HUDEP-2 (cell line): ENCODE measurements at regions not wholly inside any gene's neighbourhood (a gene's known extent, or its start where the extent isn't known, plus 50 kb on each side); places are given as distances from the start of the nearest gene placed in this dataset.
A peak's percentile ranks its signal among the peaks of the same experiment; 100 is the strongest.

ENCODE experiments used
- DNase-seq, 76 experiments: peaks; one replicate each; lab custom pipeline; 2025; ENCODE audit not compliant: unreplicated experiment in 76 of 76; lab: John Stamatoyannopoulos, UW

GRCh38 chr2:175574069-175574468, 392.6 kb upstream of the ATP5MC3 start:
- DNase-seq: no peak

GRCh38 chr2:175571078-175571653, 389.7 kb upstream of the ATP5MC3 start:
- DNase-seq: no peak

GRCh38 chr2:175568109-175568730, 386.7 kb upstream of the ATP5MC3 start:
- no peak for DNase-seq

- DNase-seq: no peak
Measured at GRCh38 chr2:175567435-175568061, 386.0 kb upstream of the ATP5MC3 start.

- no peak for DNase-seq
Measured at GRCh38 chr2:175560521-175561169, 379.1 kb upstream of the ATP5MC3 start.

- DNase-seq: no peak
Measured at GRCh38 chr2:175559613-175560012, 378.1 kb upstream of the ATP5MC3 start.

- DNase-seq: no peak
Measured at GRCh38 chr2:175557810-175558377, 376.4 kb upstream of the ATP5MC3 start.

- DNase-seq: no peak
Measured at GRCh38 chr2:175553910-175554309, 372.4 kb upstream of the ATP5MC3 start.

- DNase-seq: no peak
Measured at GRCh38 chr2:175552902-175553301, 371.4 kb upstream of the ATP5MC3 start.

- DNase-seq: no peak
Measured at GRCh38 chr2:175540421-175540820, 358.9 kb upstream of the ATP5MC3 start.

GRCh38 chr2:175539122-175539521, 357.6 kb upstream of the ATP5MC3 start:
- no peak for DNase-seq

GRCh38 chr2:175536059-175536458, 354.5 kb upstream of the ATP5MC3 start:
- DNase-seq: no peak

GRCh38 chr2:175535631-175536030, 354.1 kb upstream of the ATP5MC3 start:
- DNase-seq: no peak

GRCh38 chr2:175525975-175526374, 344.5 kb upstream of the ATP5MC3 start:
- no peak for DNase-seq

GRCh38 chr2:175523001-175523400, 341.5 kb upstream of the ATP5MC3 start:
- DNase-seq: no peak

GRCh38 chr2:175518206-175518605, 336.7 kb upstream of the ATP5MC3 start:
- DNase-seq: no peak

GRCh38 chr2:175516555-175516954, 335.0 kb upstream of the ATP5MC3 start:
- no peak for DNase-seq

GRCh38 chr2:175500255-175500654, 318.7 kb upstream of the ATP5MC3 start:
- DNase-seq: no peak

- DNase-seq: no peak
Measured at GRCh38 chr2:175490360-175490791, 308.9 kb upstream of the ATP5MC3 start.

- peak in 1 of 76 experiments; percentile 0 for DNase-seq
Measured at GRCh38 chr2:175478096-175478768, 296.7 kb upstream of the ATP5MC3 start.

GRCh38 chr2:175476948-175477347, 295.4 kb upstream of the ATP5MC3 start:
- DNase-seq: no peak
